Smooth muscle cell (in vitro differentiated cells): ENCODE measurements at regions not wholly inside any gene's neighbourhood (a gene's known extent, or its start where the extent isn't known, plus 50 kb on each side); places are given as distances from the start of the nearest gene placed in this dataset.

Experiments
- DNase-seq: peaks from one replicate; lab custom pipeline; 2025; ENCODE audit not compliant: unreplicated experiment; lab: John Stamatoyannopoulos, UW
- H2AFZ ChIP-seq: fragments of 200-600 bp; sonication (generic); 2 replicates; pipeline ENCODE4 v1.6.0; 2016; ENCODE audit warnings: antibody characterized with exemption, low read depth, mild to moderate bottlenecking
- H3F3A ChIP-seq: fragments of 200-600 bp; sonication (generic); 2 replicates; pipeline ENCODE4 v1.6.0; 2017; ENCODE audit warnings: antibody characterized with exemption, low read depth
- H3K27ac ChIP-seq: fragments of 200-600 bp; sonication (generic); 2 replicates; pipeline ENCODE4 v1.5.1; 2016; ENCODE audit warnings: low read depth, mild to moderate bottlenecking
- H3K27me3 ChIP-seq: fragments of 200-600 bp; sonication (generic); 2 replicates; pipeline ENCODE4 v1.6.1; 2016; ENCODE audit warnings: low read depth, mild to moderate bottlenecking
- H3K36me3 ChIP-seq: fragments of 200-600 bp; sonication (generic); 2 replicates; pipeline ENCODE4 v1.5.1; 2016; ENCODE audit warnings: low read depth
- H3K4me1 ChIP-seq: fragments of 200-600 bp; sonication (generic); 2 replicates; pipeline ENCODE4 v1.5.1; 2016; ENCODE audit warnings: low read depth
- H3K4me2 ChIP-seq: fragments of 200-600 bp; sonication (generic); 2 replicates; pipeline ENCODE4 v1.6.0; 2016; ENCODE audit warnings: mild to moderate bottlenecking
- H3K4me3 ChIP-seq: fragments of 200-600 bp; sonication (generic); 2 replicates; pipeline ENCODE4 v1.5.1; 2016; ENCODE audit warnings: mild to moderate bottlenecking
- H3K79me2 ChIP-seq: fragments of 200-600 bp; sonication (generic); 2 replicates; pipeline ENCODE4 v1.6.0; 2016; ENCODE audit warnings: low read depth, mild to moderate bottlenecking
- H3K9ac ChIP-seq: fragments of 200-600 bp; sonication (generic); 2 replicates; pipeline ENCODE4 v1.6.0; 2016; ENCODE audit warnings: low read depth
- H3K9me3 ChIP-seq: fragments of 200-600 bp; sonication (generic); replicated peaks from 2 replicates; pipeline ENCODE4 v1.5.1; 2016; ENCODE audit warnings: low read depth
- H4K20me1 ChIP-seq: fragments of 200-600 bp; sonication (generic); 2 replicates; pipeline ENCODE4 v1.6.0; 2016; ENCODE audit warnings: low read depth
- CTCF ChIP-seq: fragments of 200-600 bp; sonication (generic); IDR thresholded peaks from 2 replicates; pipeline ENCODE4 v1.5.1; 2017; ENCODE audit warnings: borderline replicate concordance, mild to moderate bottlenecking, antibody characterized with exemption; ENCODE audit not compliant: insufficient read depth, poor library complexity, severe bottlenecking
- WGBS: methylation state at CpG from one replicate; pipeline ENCODE4 v1.1.7; 2016; ENCODE audit warnings: low lambda C conversion rate; 5-methylcytosine and 5-hydroxymethylcytosine counted together

- 50% methylated on average over 1 of the region's 1 CpG for WGBS
- Histone ChIP-seq H3K36me3 (no peaks in the 10 kb centered on the region), H3K9me3 (no peaks in the 10 kb centered on the region), H3K79me2 (no peaks in the 10 kb centered on the region), H3K4me3 (no peak overlapping the region), H3K4me2 (no peak overlapping the region), H3F3A (no peaks in the 10 kb centered on the region), H4K20me1 (no peaks in the 10 kb centered on the region), H3K9ac (no peak overlapping the region), H3K27ac (no peak overlapping the region), H3K27me3 (peaks cover 26% of the 10 kb centered on the region), H3K4me1 (peaks cover 7% of the 10 kb centered on the region), H2AFZ (no peak overlapping the region)
- TF ChIP-seq CTCF = no peak
- DNase-seq = no peak
Observed at GRCh38 chr9:126270556-126270955, 56.1 kb upstream of the MVB12B start.

- Histone ChIP-seq H3K9me3 (no peaks in the 10 kb centered on the region), H3K36me3 (no peaks in the 10 kb centered on the region), H2AFZ (peak overlapping the region; percentile 23), H3K4me1 (peaks cover 9% of the 10 kb centered on the region), H3K27ac (no peak overlapping the region), H4K20me1 (no peaks in the 10 kb centered on the region), H3F3A (no peaks in the 10 kb centered on the region), H3K9ac (no peak overlapping the region), H3K79me2 (no peaks in the 10 kb centered on the region), H3K27me3 (no peaks in the 10 kb centered on the region), H3K4me3 (no peak overlapping the region), H3K4me2 (no peak overlapping the region)
- no peak for TF ChIP-seq CTCF
- DNase-seq = no peak
- WGBS = 77% methylated on average over 13 of the region's 13 CpGs
Observed at GRCh38 chr9:126275386-126276001, 51.1 kb upstream of the MVB12B start.

DNA sequence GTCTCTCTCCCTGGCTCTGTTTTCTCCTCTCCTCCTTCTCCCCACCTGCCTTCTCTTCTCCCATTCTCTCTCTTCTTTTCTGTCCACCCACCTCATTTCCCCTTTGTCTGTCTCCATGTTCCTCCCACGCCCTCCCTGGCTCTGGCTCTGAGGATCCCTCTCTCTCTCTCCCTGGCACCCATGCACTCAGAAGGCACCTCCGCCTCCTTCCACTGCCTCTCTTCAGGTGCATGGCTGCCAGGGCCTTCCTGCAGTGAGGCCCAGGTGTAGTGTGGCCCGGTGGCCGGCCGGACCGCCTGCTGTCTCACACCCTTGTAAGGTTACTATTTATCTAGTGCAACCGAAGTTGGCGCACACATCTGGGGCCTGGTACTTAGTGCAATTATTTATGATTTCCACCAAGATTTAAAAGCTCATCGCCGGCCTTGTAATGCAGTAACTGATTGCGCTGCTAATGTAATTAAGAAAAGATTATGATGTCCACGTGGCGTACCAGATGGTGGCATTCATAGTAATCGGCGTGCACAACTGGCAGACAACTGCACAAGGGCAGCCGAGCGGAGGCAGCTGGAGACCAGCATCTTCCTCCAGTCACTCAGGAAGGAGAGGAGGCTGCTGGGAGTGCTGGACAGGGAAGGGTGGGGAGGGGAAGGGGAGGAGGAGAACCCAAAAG lies 50.4 kb upstream of the MVB12B start:
- peaks cover 9% of the 10 kb centered on the region for H3K4me1 ChIP-seq
- H3K27me3 ChIP-seq = no peaks in the 10 kb centered on the region
- TF ChIP-seq CTCF = no peak
- H3K9me3 ChIP-seq = no peaks in the 10 kb centered on the region
- no peak overlapping the region for H2AFZ ChIP-seq
- no peak overlapping the region for H3K4me2 ChIP-seq
- no peak overlapping the region for H3K9ac ChIP-seq
- H3F3A ChIP-seq = no peaks in the 10 kb centered on the region
- H3K79me2 ChIP-seq = no peaks in the 10 kb centered on the region
- DNase-seq = no peak
- no peak overlapping the region for H3K4me3 ChIP-seq
- 93% methylated on average over 17 of the region's 17 CpGs for WGBS
- H3K27ac ChIP-seq = no peak overlapping the region
- H3K36me3 ChIP-seq = no peaks in the 10 kb centered on the region
- H4K20me1 ChIP-seq = no peaks in the 10 kb centered on the region
